IPS-18c (cell line): ENCODE measurements at regions not wholly inside any gene's neighbourhood (a gene's known extent, or its start where the extent isn't known, plus 50 kb on each side); places are given as distances from the start of the nearest gene placed in this dataset.

ENCODE experiments used
- H3K4me3 ChIP-seq: 2 replicates; pipeline ENCODE4 v1.7.0; 2013; ENCODE audit warnings: low read depth, mild to moderate bottlenecking, low read length, moderate library complexity; ENCODE audit not compliant: insufficient read depth
- H3K9me3 ChIP-seq: one replicate; pipeline ENCODE4 v1.6.1; 2013; ENCODE audit warnings: mild to moderate bottlenecking, low read length, moderate library complexity; ENCODE audit not compliant: control insufficient read depth, insufficient read depth

- no peaks in the 10 kb centered on the region for H3K9me3 ChIP-seq
- no peak overlapping the region for H3K4me3 ChIP-seq
Measured at GRCh38 chr10:28801869-28802268, 124.5 kb downstream of the BAMBI start.

GRCh38 chr10:28805390-28805789, 128.1 kb downstream of the BAMBI start:
- no peak overlapping the region for H3K4me3 ChIP-seq
- H3K9me3 ChIP-seq = no peaks in the 10 kb centered on the region

DNA sequence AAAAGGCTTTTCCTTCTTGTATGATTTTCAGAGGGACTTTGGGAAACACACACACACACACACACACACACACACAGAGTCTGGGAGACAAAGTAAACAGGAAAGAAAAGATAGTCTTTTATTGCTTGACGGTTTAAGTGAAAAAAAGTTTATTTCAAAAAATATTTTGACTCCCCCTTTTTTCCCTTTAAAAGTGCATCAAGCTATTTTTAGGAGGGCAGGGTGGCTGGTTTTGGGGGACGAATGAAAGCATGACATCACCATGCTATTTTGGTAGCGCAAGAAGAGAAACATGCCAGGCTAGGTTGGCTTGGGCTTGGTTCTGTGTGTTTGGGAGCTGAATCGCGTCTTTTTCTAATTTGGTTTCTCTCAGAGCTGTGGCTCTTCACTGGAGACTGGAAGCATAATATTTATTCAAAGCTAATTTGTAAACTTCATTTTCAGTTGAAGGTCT, 129.2 kb downstream of the BAMBI start:
- H3K9me3 ChIP-seq = no peaks in the 10 kb centered on the region

DNA sequence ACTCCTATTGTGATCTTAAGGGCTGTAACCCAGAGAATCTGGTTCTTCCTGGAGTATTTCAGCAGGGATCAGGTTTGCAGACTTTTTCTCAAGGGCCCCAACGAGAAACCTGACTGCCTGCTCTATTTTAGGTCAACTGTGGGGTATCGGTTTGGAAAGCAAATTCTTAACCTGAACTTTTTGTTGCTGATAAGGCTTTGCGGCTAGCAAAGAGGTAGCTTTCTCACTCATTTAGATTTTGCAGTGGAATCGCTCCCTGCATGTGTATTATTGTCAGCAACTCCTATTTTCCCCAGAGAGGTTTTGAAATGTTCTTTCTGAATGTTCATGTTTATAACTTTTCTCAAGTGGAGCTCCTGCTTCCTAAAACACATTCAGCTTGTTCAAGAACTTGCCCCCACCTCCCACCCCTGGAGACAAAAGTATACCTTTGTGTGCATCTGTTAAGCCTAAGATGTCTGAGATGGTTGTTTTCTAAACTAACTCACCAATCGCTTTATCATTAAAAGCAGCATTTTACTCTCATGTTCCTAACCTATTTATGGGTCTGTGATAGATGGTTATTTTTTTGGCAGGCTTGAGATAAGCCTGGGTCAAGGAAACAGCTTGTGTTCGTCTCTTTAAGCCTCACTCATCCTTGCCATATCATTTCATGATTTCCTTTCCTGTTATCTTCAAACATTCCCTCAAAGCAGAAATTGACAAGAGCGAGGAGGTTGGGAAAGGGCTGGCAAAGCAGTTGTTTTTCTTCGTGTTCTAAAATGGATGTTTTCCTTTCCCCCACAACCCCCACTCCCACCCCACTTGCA, 129.8 kb downstream of the BAMBI start:
- Histone ChIP-seq H3K4me3 (no peak overlapping the region), H3K9me3 (no peaks in the 10 kb centered on the region)

More for the DNA sequence above, 129.2 kb downstream of the BAMBI start:
- no peak overlapping the region for H3K4me3 ChIP-seq

DNA sequence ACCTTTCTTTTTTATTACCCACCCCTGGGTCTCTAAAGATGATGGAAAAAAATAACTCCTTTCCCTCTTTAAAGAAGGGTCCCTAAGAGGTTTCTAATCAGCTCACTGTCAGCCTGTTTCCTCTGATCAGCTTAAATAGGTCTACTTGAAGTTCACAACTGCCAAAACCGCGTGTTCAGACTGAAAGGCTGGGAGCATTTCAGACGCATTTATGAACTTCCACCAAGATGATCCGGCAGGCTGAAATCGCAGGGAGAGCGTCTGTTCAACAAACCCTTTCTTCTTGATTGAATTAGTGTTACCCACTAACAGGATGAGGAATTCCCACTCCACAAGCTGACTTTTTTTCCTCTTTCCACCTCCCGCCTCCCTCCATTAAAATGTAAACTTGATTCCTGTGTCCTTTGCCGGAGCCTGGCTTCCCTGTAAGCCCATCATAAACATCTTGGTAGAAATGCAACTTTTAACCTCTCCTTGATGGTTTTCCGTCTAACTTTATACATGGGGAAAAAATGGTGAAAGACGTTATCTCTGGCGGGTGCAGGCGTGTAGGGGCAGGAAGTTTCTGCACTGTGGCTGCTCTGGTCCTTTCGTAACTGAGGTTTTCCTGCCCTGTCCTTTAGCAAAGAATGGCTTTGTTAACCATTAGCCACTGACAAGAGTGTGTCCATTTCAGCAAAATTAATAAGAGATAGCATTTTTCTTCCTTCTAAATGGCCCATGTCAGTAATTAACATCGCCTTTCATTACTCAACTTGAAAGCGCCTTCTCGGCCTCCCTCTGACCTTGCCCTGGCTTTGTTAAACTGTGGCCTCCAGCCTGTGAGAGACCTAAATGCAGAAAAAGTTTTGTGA, 130.7 kb downstream of the BAMBI start:
- Histone ChIP-seq H3K9me3 (no peaks in the 10 kb centered on the region), H3K4me3 (no peak overlapping the region)

GRCh38 chr10:28808693-28809092, 131.4 kb downstream of the BAMBI start:
- Histone ChIP-seq H3K4me3 (no peak overlapping the region), H3K9me3 (no peaks in the 10 kb centered on the region)

DNA sequence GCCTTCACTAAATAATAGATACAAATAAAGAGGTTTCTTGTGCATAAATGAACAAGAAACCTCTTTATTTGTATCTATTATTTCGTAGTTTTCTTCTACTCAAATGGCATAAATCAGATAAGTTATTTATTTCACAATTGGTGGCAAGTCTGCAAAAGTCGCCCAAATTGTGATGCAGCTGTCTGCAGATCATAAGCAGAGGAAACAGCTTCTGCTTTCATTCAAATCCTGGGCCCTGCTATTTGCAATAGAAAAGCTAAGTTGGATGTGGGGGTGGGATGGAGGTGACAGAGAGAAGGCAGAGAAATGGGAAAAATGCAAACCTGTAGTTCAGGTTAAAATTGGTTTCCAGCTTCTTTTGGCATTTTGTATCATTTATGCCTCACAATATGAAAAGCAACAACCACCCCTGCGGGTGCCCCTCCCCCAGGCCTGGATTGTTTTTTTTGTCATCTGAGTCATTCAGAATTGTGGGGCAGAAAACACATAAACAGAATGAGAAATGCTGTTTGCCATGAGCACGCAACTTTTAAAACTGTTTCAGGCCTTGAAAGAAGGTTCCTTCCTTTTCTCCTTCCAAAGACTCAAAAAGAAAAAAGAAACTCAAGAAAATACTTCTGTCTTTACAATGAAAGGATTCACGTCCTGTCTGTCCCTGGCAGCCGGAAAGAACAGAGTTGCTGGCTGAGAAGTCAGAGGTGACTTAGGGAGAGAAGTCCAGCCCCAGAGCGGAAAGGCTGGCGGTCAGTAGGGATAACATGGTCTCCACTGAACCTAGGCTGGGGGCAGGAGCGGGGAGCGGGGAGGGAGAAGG, 132.9 kb downstream of the BAMBI start:
- H3K9me3 ChIP-seq = no peaks in the 10 kb centered on the region
- H3K4me3 ChIP-seq = no peak overlapping the region

DNA sequence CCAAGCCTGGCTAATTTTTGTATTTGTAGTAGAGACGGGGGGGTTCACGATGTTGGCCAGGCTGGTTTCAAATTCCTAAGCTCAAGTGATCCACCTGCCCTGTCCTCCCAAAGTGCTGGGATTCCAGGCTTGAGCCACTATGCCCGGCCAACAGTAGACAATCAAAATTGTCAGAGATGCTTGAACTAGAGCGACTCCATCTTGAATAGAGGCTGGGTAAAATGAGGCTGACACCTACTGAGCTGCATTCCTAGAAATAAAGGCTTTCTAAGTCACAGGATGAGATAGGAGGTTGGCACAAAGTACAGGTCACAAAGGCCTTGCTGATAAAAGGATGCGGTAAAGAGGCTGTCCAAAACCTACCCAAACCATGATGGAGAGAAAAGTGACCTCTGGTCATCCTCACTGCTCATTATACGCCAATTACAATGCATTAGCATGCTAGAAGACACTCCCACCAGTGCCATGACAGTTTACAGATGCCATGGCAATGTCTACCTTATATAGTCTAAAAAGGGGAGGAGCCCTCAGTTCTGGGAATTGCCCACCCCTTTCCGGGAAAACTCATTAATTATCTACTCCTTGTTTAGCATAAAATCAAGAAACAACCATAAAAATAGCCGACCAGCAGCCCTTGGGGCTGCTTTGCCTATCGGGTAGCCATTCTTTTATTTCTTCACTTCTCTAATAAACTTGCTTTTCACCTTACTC, 134.5 kb downstream of the BAMBI start:
- H3K4me3 ChIP-seq = no peak overlapping the region
- H3K9me3 ChIP-seq = peaks cover 2% of the 10 kb centered on the region

GRCh38 chr10:28812384-28813372, 135.4 kb downstream of the BAMBI start:
- Histone ChIP-seq H3K9me3 (peaks cover 2% of the 10 kb centered on the region), H3K4me3 (no peak overlapping the region)

DNA sequence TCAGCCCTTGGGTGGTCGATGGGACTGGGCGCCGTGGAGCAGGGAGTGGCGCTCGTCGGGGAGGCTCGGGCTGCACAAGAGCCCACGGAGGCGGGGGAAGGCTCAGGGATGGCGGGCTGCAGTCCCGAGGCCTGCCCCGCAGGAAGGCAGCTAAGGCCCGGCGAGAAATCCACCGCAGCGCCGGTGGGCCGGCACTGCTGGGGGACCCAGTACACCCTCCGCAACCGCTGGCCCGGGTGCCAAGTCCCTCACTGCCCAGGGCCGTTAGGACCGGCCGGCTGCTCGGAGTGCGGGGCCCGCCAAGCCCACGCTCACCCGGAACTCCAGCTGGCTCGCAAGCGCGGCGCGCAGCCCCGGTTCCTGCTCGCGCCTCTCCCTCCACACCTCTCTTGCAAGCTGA, 138.4 kb downstream of the BAMBI start:
- H3K4me3 ChIP-seq = no peak overlapping the region
- H3K9me3 ChIP-seq = peaks cover 2% of the 10 kb centered on the region

- no peak overlapping the region for H3K4me3 ChIP-seq
- H3K9me3 ChIP-seq = no peaks in the 10 kb centered on the region
Measured at GRCh38 chr10:28822719-28823464, 145.6 kb downstream of the BAMBI start.

DNA sequence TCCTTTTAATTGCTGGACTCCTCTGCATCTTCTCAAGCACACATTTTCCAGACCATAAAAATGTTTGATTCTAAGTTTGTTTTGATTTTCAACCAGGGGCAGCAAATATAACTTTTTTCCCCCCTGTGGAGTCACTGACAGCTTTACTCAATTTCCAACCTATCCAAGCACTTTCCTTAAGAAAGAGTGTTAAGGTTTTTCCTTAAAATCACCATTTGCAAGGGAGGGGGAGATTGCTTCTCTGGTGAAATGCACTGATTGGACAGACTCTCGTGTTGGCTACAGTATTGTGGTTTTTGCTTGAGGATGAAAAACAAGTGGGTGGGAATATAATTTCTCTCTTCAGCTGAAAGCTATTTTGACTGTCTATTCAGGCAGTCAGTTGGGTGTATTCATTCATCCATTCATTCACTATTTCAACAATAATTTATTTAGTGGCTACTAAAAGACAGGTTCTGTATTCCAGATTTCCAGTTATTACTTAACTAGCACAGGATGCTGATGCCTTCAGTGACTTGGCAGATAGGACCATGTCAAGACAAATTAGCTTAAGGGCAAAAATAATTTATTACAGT, 146.3 kb downstream of the BAMBI start:
- H3K4me3 ChIP-seq = no peak overlapping the region
- H3K9me3 ChIP-seq = no peaks in the 10 kb centered on the region

GRCh38 chr10:28833313-28833712, 156.0 kb downstream of the BAMBI start:
- Histone ChIP-seq H3K4me3 (no peak overlapping the region), H3K9me3 (peaks cover 2% of the 10 kb centered on the region)

DNA sequence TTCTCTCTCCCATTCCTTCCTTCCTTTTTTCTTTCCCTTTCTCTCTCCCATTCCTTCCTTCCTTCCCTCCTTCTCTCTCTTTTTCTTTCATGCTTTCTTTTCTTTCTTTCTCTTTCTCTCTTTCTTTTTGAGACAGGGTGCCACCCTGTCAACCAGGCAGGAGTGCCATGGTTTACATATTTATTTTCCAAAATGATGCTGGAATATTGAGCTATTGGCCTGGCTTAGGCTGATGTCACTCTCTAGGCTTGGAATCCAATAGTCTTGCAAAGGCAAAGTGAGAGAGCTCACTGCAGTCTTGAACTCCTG, 159.1 kb downstream of the BAMBI start:
- H3K4me3 ChIP-seq = no peak overlapping the region
- peaks cover 2% of the 10 kb centered on the region for H3K9me3 ChIP-seq
